22Rv1 (cell line): ENCODE measurements at regions not wholly inside any gene's neighbourhood (a gene's known extent, or its start where the extent isn't known, plus 50 kb on each side); places are given as distances from the start of the nearest gene placed in this dataset.

ENCODE experiments used
- H3K27ac ChIP-seq: fragments of 450-650 bp; 2 replicates; pipeline ENCODE4 v1.5.1; 2017
- CTCF ChIP-seq: fragments of 450-650 bp; IDR thresholded peaks from 2 replicates; pipeline ENCODE4 v1.5.1; 2017; ENCODE audit warnings: mild to moderate bottlenecking
- ZFX ChIP-seq: fragments of 450-650 bp; IDR thresholded peaks from 2 replicates; pipeline ENCODE4 v1.6.1; 2017; ENCODE audit warnings: antibody characterized with exemption, borderline replicate concordance

GRCh38 chr5:173496129-173496882 lies 120.1 kb downstream of the BOD1 start:
- no peak overlapping the region for H3K27ac ChIP-seq
- no peak for TF ChIP-seq CTCF
- no peak for TF ChIP-seq ZFX

GRCh38 chr5:173495225-173495904 lies 121.1 kb downstream of the BOD1 start:
- H3K27ac ChIP-seq, result no peak overlapping the region
- no peak for TF ChIP-seq CTCF
- no peak for TF ChIP-seq ZFX

- no peak overlapping the region for H3K27ac ChIP-seq
- TF ChIP-seq CTCF (no peak), ZFX (no peak)
These were observed 122.0 kb downstream of the BOD1 start for GRCh38 chr5:173494446-173494845.

GRCh38 chr5:173493846-173494245 lies 122.6 kb downstream of the BOD1 start:
- no peak overlapping the region for H3K27ac ChIP-seq
- no peak for TF ChIP-seq CTCF
- TF ChIP-seq ZFX, result no peak

- no peak overlapping the region for H3K27ac ChIP-seq
- TF ChIP-seq CTCF (no peak), ZFX (no peak)
These were observed 123.4 kb downstream of the BOD1 start for GRCh38 chr5:173493040-173493439.

GRCh38 chr5:173490681-173491080 lies 125.8 kb downstream of the BOD1 start:
- TF ChIP-seq ZFX (no peak), CTCF (no peak)
- no peak overlapping the region for H3K27ac ChIP-seq

- H3K27ac ChIP-seq, result no peak overlapping the region
- TF ChIP-seq ZFX, result no peak
These were observed 128.3 kb downstream of the BOD1 start for GRCh38 chr5:173488144-173488543.

GRCh38 chr5:173487300-173487699 lies 129.2 kb downstream of the BOD1 start:
- TF ChIP-seq ZFX (no peak), CTCF (no peak)
- H3K27ac ChIP-seq, result no peak overlapping the region
